NCI-H2196 treated with DMSO at 0.1 percent for 48 hours (cell line): ENCODE measurements at regions not wholly inside any gene's neighbourhood (a gene's known extent, or its start where the extent isn't known, plus 50 kb on each side); places are given as distances from the start of the nearest gene placed in this dataset.
"Not testable (repeated sequence)": the region's sequence is repeated elsewhere in the genome, so short reads cannot be mapped to it uniquely, and the experiment has no call there.

Experiments used
- DNase-seq: peaks from one replicate; lab custom pipeline; 2025; ENCODE audit not compliant: unreplicated experiment; lab: John Stamatoyannopoulos, UW

- no peak for DNase-seq
Measured at GRCh38 chr11:15300341-15300740, 185.6 kb downstream of the INSC start.

- DNase-seq = no peak
Measured at GRCh38 chr11:15307619-15308024, 192.9 kb downstream of the INSC start.

- no peak for DNase-seq
Measured at GRCh38 chr11:15308840-15309239, 194.1 kb downstream of the INSC start.

GRCh38 chr11:15309296-15309695 lies 194.6 kb downstream of the INSC start:
- DNase-seq = no peak

- no peak for DNase-seq
Measured at GRCh38 chr11:15313862-15314261, 199.1 kb downstream of the INSC start.

- DNase-seq = no peak
Measured at GRCh38 chr11:15318814-15319213, 204.1 kb downstream of the INSC start.

GRCh38 chr11:15326520-15326919 lies 211.8 kb downstream of the INSC start:
- no peak for DNase-seq

- DNase-seq = peak; percentile 11
Measured at GRCh38 chr11:15327786-15328231, 213.1 kb downstream of the INSC start.

GRCh38 chr11:15333407-15333806 lies 218.7 kb downstream of the INSC start:
- DNase-seq = no peak

- DNase-seq = no peak
Measured at GRCh38 chr11:15334766-15335165, 220.0 kb downstream of the INSC start.

- no peak for DNase-seq
Measured at GRCh38 chr11:15336021-15336420, 221.3 kb downstream of the INSC start.

- no peak for DNase-seq
Measured at GRCh38 chr11:15339302-15339701, 224.6 kb downstream of the INSC start.

- DNase-seq = no peak
Measured at GRCh38 chr11:15341587-15341986, 226.9 kb downstream of the INSC start.

- DNase-seq = no peak
Measured at GRCh38 chr11:15342163-15342562, 227.4 kb downstream of the INSC start.

- DNase-seq = no peak
Measured at GRCh38 chr11:15346907-15347306, 232.2 kb downstream of the INSC start.

- no peak for DNase-seq
Measured at GRCh38 chr11:15347969-15348734, 233.4 kb downstream of the INSC start.

- DNase-seq = no peak
Measured at GRCh38 chr11:15349413-15349812, 234.7 kb downstream of the INSC start.

GRCh38 chr11:15361316-15361715 lies 246.6 kb downstream of the INSC start:
- DNase-seq = no peak

GRCh38 chr11:15365286-15365685 lies 250.6 kb downstream of the INSC start:
- not testable (repeated sequence) for DNase-seq

GRCh38 chr11:15367695-15368094 lies 253.0 kb downstream of the INSC start:
- DNase-seq = no peak

- no peak for DNase-seq
Measured at GRCh38 chr11:15370495-15371147, 255.9 kb downstream of the INSC start.

- no peak for DNase-seq
Measured at GRCh38 chr11:15371533-15371932, 256.8 kb downstream of the INSC start.

- no peak for DNase-seq
Measured at GRCh38 chr11:15374418-15374817, 259.7 kb downstream of the INSC start.
